ENCODE measurements at regions not wholly inside any gene's neighbourhood (a gene's known extent, or its start where the extent isn't known, plus 50 kb on each side); places are given as distances from the start of the nearest gene placed in this dataset.

DNA sequence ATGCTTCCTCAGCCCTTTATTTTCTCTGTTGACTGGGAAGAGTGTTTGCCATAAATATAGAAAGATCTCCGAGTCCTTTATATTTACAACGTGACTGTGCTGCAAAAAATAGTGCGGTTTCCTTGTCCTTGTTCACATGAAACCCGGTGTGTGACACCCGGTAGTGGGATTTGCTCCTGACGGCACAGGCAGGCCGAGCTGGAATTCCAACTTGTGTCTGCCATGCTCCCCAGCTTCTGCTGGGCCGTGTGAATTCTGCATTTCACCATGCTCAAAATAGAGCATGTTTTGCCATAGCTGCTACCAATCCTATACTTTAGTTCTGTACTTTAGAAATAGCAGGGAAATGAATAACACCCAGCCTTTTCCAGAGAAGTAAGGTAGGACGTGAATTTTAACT, 60.3 kb upstream of the PDE10A start:
- no peak for TF ChIP-seq EZH2phosphoT487 (IDR thresholded peaks at IDR 0.05; ENCODE audit: insufficient read depth, low read depth)
- TF ChIP-seq EZH2 (IDR thresholded peaks at IDR 0.05; ENCODE audit: insufficient read depth, poor library complexity, severe bottlenecking): no peak
